GM19238 (cell line): ENCODE measurements at regions not wholly inside any gene's neighbourhood (a gene's known extent, or its start where the extent isn't known, plus 50 kb on each side); places are given as distances from the start of the nearest gene placed in this dataset.
"Not testable (repeated sequence)": the region's sequence is repeated elsewhere in the genome, so short reads cannot be mapped to it uniquely, and the experiment has no call there.

Source experiments
- DNase-seq: peaks from one replicate; pipeline ENCODE4 v3.0.0; 2011; ENCODE audit warnings: low spot score; ENCODE audit not compliant: insufficient read length

- DNase-seq: not testable (repeated sequence)
These were observed 326.9 kb upstream of the PLGLB1 start for GRCh38 chr2:87348556-87348955.

- not testable (repeated sequence) for DNase-seq
These were observed 327.4 kb upstream of the PLGLB1 start for GRCh38 chr2:87349006-87349405.

GRCh38 chr2:87352178-87352934 lies 330.7 kb upstream of the PLGLB1 start:
- DNase-seq: not testable (repeated sequence)

GRCh38 chr2:87353408-87353807 lies 331.8 kb upstream of the PLGLB1 start:
- DNase-seq: not testable (repeated sequence)

- DNase-seq: not testable (repeated sequence)
These were observed 332.5 kb upstream of the PLGLB1 start for GRCh38 chr2:87354102-87354501.

GRCh38 chr2:87360250-87360649 lies 338.6 kb upstream of the PLGLB1 start:
- DNase-seq: not testable (repeated sequence)

GRCh38 chr2:87360927-87361326 lies 339.3 kb upstream of the PLGLB1 start:
- not testable (repeated sequence) for DNase-seq

GRCh38 chr2:87361805-87362204 lies 340.2 kb upstream of the PLGLB1 start:
- not testable (repeated sequence) for DNase-seq

GRCh38 chr2:87364379-87364778 lies 342.7 kb upstream of the PLGLB1 start:
- not testable (repeated sequence) for DNase-seq

- DNase-seq: not testable (repeated sequence)
These were observed 343.4 kb upstream of the PLGLB1 start for GRCh38 chr2:87365038-87365437.

GRCh38 chr2:87386063-87386560 lies 361.8 kb upstream of the PLGLB2 start:
- DNase-seq: not testable (repeated sequence)

GRCh38 chr2:87395784-87396183 lies 352.1 kb upstream of the PLGLB2 start:
- DNase-seq: not testable (repeated sequence)

- not testable (repeated sequence) for DNase-seq
These were observed 351.2 kb upstream of the PLGLB2 start for GRCh38 chr2:87396551-87397265.

GRCh38 chr2:87397276-87398065 lies 350.4 kb upstream of the PLGLB2 start:
- DNase-seq: not testable (repeated sequence)

- not testable (repeated sequence) for DNase-seq
These were observed 349.2 kb upstream of the PLGLB2 start for GRCh38 chr2:87398567-87399305.

GRCh38 chr2:87401726-87402345 lies 346.1 kb upstream of the PLGLB2 start:
- no peak for DNase-seq

- DNase-seq: no peak
These were observed 344.1 kb upstream of the PLGLB2 start for GRCh38 chr2:87403893-87404175.

- DNase-seq: not testable (repeated sequence)
These were observed 343.3 kb upstream of the PLGLB2 start for GRCh38 chr2:87404411-87405255.

- not testable (repeated sequence) for DNase-seq
These were observed 342.2 kb upstream of the PLGLB2 start for GRCh38 chr2:87405531-87406216.
